ENCODE measurements at regions not wholly inside any gene's neighbourhood (a gene's known extent, or its start where the extent isn't known, plus 50 kb on each side); places are given as distances from the start of the nearest gene placed in this dataset.

- DNase-seq: no peak
These were observed 413.7 kb upstream of the CCDC196 start for GRCh38 chr14:66072190-66073084.

GRCh38 chr14:66074537-66074936, 411.6 kb upstream of the CCDC196 start:
- no peak for DNase-seq

- DNase-seq: no peak
These were observed 410.0 kb upstream of the CCDC196 start for GRCh38 chr14:66076176-66076575.

- no peak for DNase-seq
These were observed 408.2 kb upstream of the CCDC196 start for GRCh38 chr14:66078006-66078405.

GRCh38 chr14:66081594-66082376, 404.4 kb upstream of the CCDC196 start:
- peak in 1 of 3 donors; percentile 58 for DNase-seq

- no peak for DNase-seq
These were observed 400.9 kb upstream of the CCDC196 start for GRCh38 chr14:66085224-66085623.

GRCh38 chr14:66085665-66086064, 400.5 kb upstream of the CCDC196 start:
- DNase-seq: no peak

- DNase-seq: no peak
These were observed 398.9 kb upstream of the CCDC196 start for GRCh38 chr14:66087231-66087630.

- no peak for DNase-seq
These were observed 397.5 kb upstream of the CCDC196 start for GRCh38 chr14:66088656-66089055.

- peak in 1 of 3 donors; percentile 16 for DNase-seq
These were observed 394.0 kb upstream of the CCDC196 start for GRCh38 chr14:66092206-66092605.

- DNase-seq: no peak
These were observed 393.4 kb upstream of the CCDC196 start for GRCh38 chr14:66092748-66093147.

- DNase-seq: no peak
These were observed 392.0 kb upstream of the CCDC196 start for GRCh38 chr14:66094001-66094727.

- DNase-seq: no peak
These were observed 386.7 kb upstream of the CCDC196 start for GRCh38 chr14:66099451-66099850.

GRCh38 chr14:66099931-66100330, 386.2 kb upstream of the CCDC196 start:
- no peak for DNase-seq

GRCh38 chr14:66101662-66102061, 384.5 kb upstream of the CCDC196 start:
- DNase-seq: no peak

GRCh38 chr14:66104486-66104885, 381.7 kb upstream of the CCDC196 start:
- no peak for DNase-seq

GRCh38 chr14:66105815-66106214, 380.4 kb upstream of the CCDC196 start:
- DNase-seq: no peak

GRCh38 chr14:66109426-66109825, 376.7 kb upstream of the CCDC196 start:
- DNase-seq: no peak

GRCh38 chr14:66111891-66112290, 374.3 kb upstream of the CCDC196 start:
- DNase-seq: no peak

GRCh38 chr14:66114071-66114470, 372.1 kb upstream of the CCDC196 start:
- DNase-seq: no peak

GRCh38 chr14:66115740-66116502, 370.2 kb upstream of the CCDC196 start:
- DNase-seq: no peak

- DNase-seq: no peak
These were observed 369.4 kb upstream of the CCDC196 start for GRCh38 chr14:66116732-66117131.

- DNase-seq: no peak
These were observed 368.6 kb upstream of the CCDC196 start for GRCh38 chr14:66117600-66117999.

All from suppressor macrophage treated with lipopolysaccharide for 1 hour (primary cell).